NCI-H1048 (cell line): ENCODE measurements at regions not wholly inside any gene's neighbourhood (a gene's known extent, or its start where the extent isn't known, plus 50 kb on each side); places are given as distances from the start of the nearest gene placed in this dataset.
"Not testable (repeated sequence)": the region's sequence is repeated elsewhere in the genome, so short reads cannot be mapped to it uniquely, and the experiment has no call there.

Experiments used
- DNase-seq: peaks from one replicate; lab custom pipeline; 2025; lab: John Stamatoyannopoulos, UW

GRCh38 chr20:57786304-57786932, 76.6 kb upstream of the PMEPA1 start:
- DNase-seq, result no peak

- DNase-seq, result no peak
Observed at GRCh38 chr20:57785720-57786119, 75.9 kb upstream of the PMEPA1 start.

- no peak for DNase-seq
Observed at GRCh38 chr20:57785061-57785460, 75.2 kb upstream of the PMEPA1 start.

GRCh38 chr20:57783956-57784837, 74.4 kb upstream of the PMEPA1 start:
- no peak for DNase-seq

- DNase-seq, result no peak
Observed at GRCh38 chr20:57783196-57783595, 73.4 kb upstream of the PMEPA1 start.

- no peak for DNase-seq
Observed at GRCh38 chr20:57782631-57783041, 72.8 kb upstream of the PMEPA1 start.

GRCh38 chr20:57781901-57782300, 72.1 kb upstream of the PMEPA1 start:
- DNase-seq, result no peak

- DNase-seq, result no peak
Observed at GRCh38 chr20:57780906-57781305, 71.1 kb upstream of the PMEPA1 start.

GRCh38 chr20:57780398-57780797, 70.6 kb upstream of the PMEPA1 start:
- no peak for DNase-seq

- DNase-seq, result no peak
Observed at GRCh38 chr20:57779401-57780003, 69.7 kb upstream of the PMEPA1 start.

GRCh38 chr20:57777911-57778310, 68.1 kb upstream of the PMEPA1 start:
- no peak for DNase-seq

GRCh38 chr20:57774951-57775350, 65.1 kb upstream of the PMEPA1 start:
- no peak for DNase-seq

GRCh38 chr20:57774111-57774880, 64.5 kb upstream of the PMEPA1 start:
- no peak for DNase-seq

GRCh38 chr20:57773059-57773815, 63.4 kb upstream of the PMEPA1 start:
- no peak for DNase-seq

GRCh38 chr20:57772349-57772964, 62.6 kb upstream of the PMEPA1 start:
- no peak for DNase-seq

- DNase-seq, result no peak
Observed at GRCh38 chr20:57770852-57771720, 61.3 kb upstream of the PMEPA1 start.

- not testable (repeated sequence) for DNase-seq
Observed at GRCh38 chr20:57770401-57770800, 60.6 kb upstream of the PMEPA1 start.

- DNase-seq, result no peak
Observed at GRCh38 chr20:57769756-57770155, 59.9 kb upstream of the PMEPA1 start.

- no peak for DNase-seq
Observed at GRCh38 chr20:57768519-57768918, 58.7 kb upstream of the PMEPA1 start.

- no peak for DNase-seq
Observed at GRCh38 chr20:57767441-57767840, 57.6 kb upstream of the PMEPA1 start.
